GM11168 (cell line): ENCODE measurements at regions not wholly inside any gene's neighbourhood (a gene's known extent, or its start where the extent isn't known, plus 50 kb on each side); places are given as distances from the start of the nearest gene placed in this dataset.
"Not testable (repeated sequence)": the region's sequence is repeated elsewhere in the genome, so short reads cannot be mapped to it uniquely, and the experiment has no call there.

Experiments
- in situ Hi-C: fragments of 300-500 bp; cut with MboI; formaldehyde crosslinking; loops from one replicate; pipeline ENCODE4 v1.12.0; 2022; ENCODE audit warnings: low sequenced_read_pairs; ENCODE audit not compliant: unreplicated experiment

- in situ Hi-C loops = no loop called here
These were observed 603.1 kb upstream of the ADGRL2 start for GRCh38 chr1:81197591-81197990.

- in situ Hi-C loops = no loop called here
These were observed 607.8 kb upstream of the ADGRL2 start for GRCh38 chr1:81192647-81193642.

- in situ Hi-C loops = no loop called here
These were observed 610.7 kb upstream of the ADGRL2 start for GRCh38 chr1:81190003-81190402.

- in situ Hi-C loops = no loop called here
These were observed 613.1 kb upstream of the ADGRL2 start for GRCh38 chr1:81187635-81188034.

GRCh38 chr1:81186261-81186660 lies 614.5 kb upstream of the ADGRL2 start:
- in situ Hi-C loops = no loop called here

GRCh38 chr1:81183553-81183952 lies 617.2 kb upstream of the ADGRL2 start:
- in situ Hi-C loops = no loop called here

- in situ Hi-C loops = no loop called here
These were observed 617.7 kb upstream of the ADGRL2 start for GRCh38 chr1:81183051-81183450.

GRCh38 chr1:81179242-81179641 lies 621.5 kb upstream of the ADGRL2 start:
- in situ Hi-C loops = no loop called here

- in situ Hi-C loops = not testable (repeated sequence)
These were observed 622.2 kb upstream of the ADGRL2 start for GRCh38 chr1:81178431-81179093.

- in situ Hi-C loops = no loop called here
These were observed 625.8 kb upstream of the ADGRL2 start for GRCh38 chr1:81174811-81175476.

GRCh38 chr1:81174052-81174451 lies 626.7 kb upstream of the ADGRL2 start:
- in situ Hi-C loops = no loop called here

- in situ Hi-C loops = no loop called here
These were observed 628.3 kb upstream of the ADGRL2 start for GRCh38 chr1:81172483-81172882.

- in situ Hi-C loops = no loop called here
These were observed 630.0 kb upstream of the ADGRL2 start for GRCh38 chr1:81170721-81171120.

- in situ Hi-C loops = no loop called here
These were observed 634.8 kb upstream of the ADGRL2 start for GRCh38 chr1:81165963-81166362.

- in situ Hi-C loops = no loop called here
These were observed 640.0 kb upstream of the ADGRL2 start for GRCh38 chr1:81160696-81161095.

GRCh38 chr1:81158592-81158991 lies 642.1 kb upstream of the ADGRL2 start:
- in situ Hi-C loops = no loop called here

- in situ Hi-C loops = no loop called here
These were observed 643.0 kb upstream of the ADGRL2 start for GRCh38 chr1:81157686-81158085.

- in situ Hi-C loops = no loop called here
These were observed 643.8 kb upstream of the ADGRL2 start for GRCh38 chr1:81156887-81157286.

- in situ Hi-C loops = no loop called here
These were observed 645.6 kb upstream of the ADGRL2 start for GRCh38 chr1:81155131-81155530.

GRCh38 chr1:81151206-81151605 lies 649.5 kb upstream of the ADGRL2 start:
- in situ Hi-C loops = no loop called here
